GM23248 (cell line): ENCODE measurements at regions not wholly inside any gene's neighbourhood (a gene's known extent, or its start where the extent isn't known, plus 50 kb on each side); places are given as distances from the start of the nearest gene placed in this dataset.

Source experiments
- DNase-seq: peaks from one replicate; pipeline ENCODE4 v3.0.0-alpha.2; 2015
- H2AFZ ChIP-seq: fragments of 200-600 bp; sonication (generic); 2 replicates; pipeline ENCODE4 v1.6.1; 2016; ENCODE audit warnings: antibody characterized with exemption
- H3F3A ChIP-seq: fragments of 200-600 bp; sonication (generic); 2 replicates; pipeline ENCODE4 v1.6.1; 2016; ENCODE audit warnings: mild to moderate bottlenecking, antibody characterized with exemption, mixed run types; ENCODE audit not compliant: insufficient read depth
- H3K27ac ChIP-seq: fragments of 200-600 bp; sonication (generic); 2 replicates; pipeline ENCODE4 v1.5.1; 2016; ENCODE audit warnings: mild to moderate bottlenecking
- H3K27me3 ChIP-seq: fragments of 200-600 bp; sonication (generic); replicated peaks from 2 replicates; pipeline ENCODE4 v1.6.1; 2016; ENCODE audit warnings: mild to moderate bottlenecking; ENCODE audit not compliant: insufficient read depth
- H3K36me3 ChIP-seq: fragments of 200-600 bp; sonication (generic); 2 replicates; pipeline ENCODE4 v1.6.1; 2016; ENCODE audit warnings: low read depth, mild to moderate bottlenecking
- H3K4me1 ChIP-seq: fragments of 200-600 bp; sonication (generic); 2 replicates; pipeline ENCODE4 v1.6.1; 2016; ENCODE audit warnings: mild to moderate bottlenecking; ENCODE audit not compliant: insufficient read depth
- H3K4me2 ChIP-seq: fragments of 200-600 bp; sonication (generic); one replicate; pipeline ENCODE4 v1.6.1; 2016; ENCODE audit warnings: mild to moderate bottlenecking; ENCODE audit not compliant: unreplicated experiment
- H3K4me3 ChIP-seq: fragments of 200-600 bp; sonication (generic); 2 replicates; pipeline ENCODE4 v1.5.1; 2016; ENCODE audit warnings: mild to moderate bottlenecking
- H3K79me2 ChIP-seq: fragments of 200-600 bp; sonication (generic); 2 replicates; pipeline ENCODE4 v1.6.1; 2016; ENCODE audit warnings: mild to moderate bottlenecking; ENCODE audit not compliant: insufficient read depth
- H3K9ac ChIP-seq: fragments of 200-600 bp; sonication (generic); 2 replicates; pipeline ENCODE4 v1.6.1; 2016; ENCODE audit warnings: mild to moderate bottlenecking
- H3K9me2 ChIP-seq: fragments of 200-600 bp; sonication (generic); 2 replicates; pipeline ENCODE4 v1.6.1; 2016; ENCODE audit warnings: mixed run types, mild to moderate bottlenecking, moderate library complexity; ENCODE audit not compliant: insufficient read depth
- H3K9me3 ChIP-seq: fragments of 200-600 bp; sonication (generic); one replicate; pipeline ENCODE4 v1.6.1; 2017; ENCODE audit warnings: low read depth
- H4K20me1 ChIP-seq: fragments of 200-600 bp; sonication (generic); 2 replicates; pipeline ENCODE4 v1.6.0; 2016; ENCODE audit not compliant: insufficient read depth
- EZH2 ChIP-seq: fragments of 200-600 bp; sonication (generic); IDR thresholded peaks from 2 replicates; pipeline ENCODE4 v1.6.1; 2018; ENCODE audit warnings: antibody characterized with exemption, mild to moderate bottlenecking; ENCODE audit not compliant: insufficient read depth, poor library complexity, severe bottlenecking
- EZH2phosphoT487 ChIP-seq: fragments of 200-600 bp; sonication (generic); IDR thresholded peaks from 2 replicates; pipeline ENCODE4 v1.6.1; 2018; ENCODE audit warnings: antibody characterized with exemption, moderate library complexity, mild to moderate bottlenecking, low read depth; ENCODE audit not compliant: insufficient read depth
- WGBS, 2 experiments: methylation state at CpG; one replicate each; pipeline ENCODE4 v1.1.6; 2015 to 2017; ENCODE audit warnings: low lambda C conversion rate in 2 of 2, low coverage in 1 of 2; ENCODE audit errors: missing lambda C conversion rate in 2 of 2; 5-methylcytosine and 5-hydroxymethylcytosine counted together
- in situ Hi-C: fragments of 300-500 bp; cut with MboI; formaldehyde crosslinking; loops from 2 replicates; pipeline ENCODE4 v1.15.0; 2020

DNA sequence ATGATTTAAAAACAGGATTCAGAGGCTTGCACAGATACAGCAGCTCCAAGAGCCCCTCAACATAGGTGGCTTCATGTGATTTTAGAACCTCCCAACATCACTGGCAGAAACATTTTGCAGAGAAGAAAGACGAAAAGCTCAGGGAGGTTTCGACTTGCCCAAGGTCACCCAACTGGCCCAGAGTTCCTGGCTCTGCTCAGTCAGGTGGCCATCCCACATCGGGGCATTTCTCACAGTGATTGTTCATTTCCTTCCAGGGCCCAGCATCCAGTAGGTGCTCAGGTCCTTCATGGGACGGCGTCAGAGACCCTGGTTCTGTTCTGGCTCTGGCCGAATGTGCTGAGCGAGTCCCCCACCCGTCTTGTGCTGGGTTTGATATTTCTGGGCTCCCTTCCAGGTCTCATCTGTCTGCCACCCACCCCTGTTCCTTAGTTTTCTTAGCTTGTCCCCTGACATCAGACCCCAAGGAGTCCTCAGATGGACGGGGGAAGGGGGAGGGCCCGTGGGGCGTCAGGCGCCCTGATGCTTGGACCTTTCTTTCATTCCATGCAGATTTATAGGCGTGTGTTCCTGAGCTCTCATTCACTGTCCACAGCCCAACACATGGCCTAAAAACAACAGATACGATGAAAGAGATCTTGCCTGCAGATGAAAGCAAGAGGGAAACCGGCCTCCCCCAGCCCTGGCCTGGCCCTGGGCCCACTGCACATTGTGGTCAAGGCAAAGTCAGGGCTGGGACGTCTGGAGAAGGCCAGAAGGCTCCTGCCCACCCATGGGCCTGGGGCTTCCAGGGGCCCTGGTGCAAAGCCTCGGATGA is 123.1 kb upstream of the ZBTB40 start:
- in situ Hi-C loops, result no loop called here

GRCh38 chr1:22329148-22329515 is 122.5 kb upstream of the ZBTB40 start:
- Histone ChIP-seq H3F3A (no peaks in the 10 kb centered on the region), H3K9me2 (no peaks in the 10 kb centered on the region), H3K9ac (no peak overlapping the region), H3K4me1 (no peaks in the 10 kb centered on the region), H3K4me3 (no peak overlapping the region), H3K27me3 (peaks cover 14% of the 10 kb centered on the region; the same call in 1 of the 2 replicates), H2AFZ (no peak overlapping the region), H3K9me3 (no peaks in the 10 kb centered on the region), H3K79me2 (no peaks in the 10 kb centered on the region), H3K27ac (no peak overlapping the region), H3K36me3 (no peaks in the 10 kb centered on the region), H3K4me2 (no peak overlapping the region), H4K20me1 (no peaks in the 10 kb centered on the region)
- TF ChIP-seq EZH2phosphoT487 (no peak), EZH2 (no peak)
- WGBS, 2 experiments, result 73 to 76% methylated on average over 8 to 9 of the region's 9 CpGs
- in situ Hi-C loops, result no loop called here
- DNase-seq, result no peak

More for the DNA sequence above, 123.1 kb upstream of the ZBTB40 start:
- TF ChIP-seq EZH2phosphoT487, result no peak
- no peak overlapping the region for H2AFZ ChIP-seq
- H3K9me3 ChIP-seq, result no peaks in the 10 kb centered on the region
- H3F3A ChIP-seq, result no peaks in the 10 kb centered on the region
- no peaks in the 10 kb centered on the region for H3K4me1 ChIP-seq
- DNase-seq, result no peak
- no peaks in the 10 kb centered on the region for H4K20me1 ChIP-seq
- no peak overlapping the region for H3K27ac ChIP-seq
- H3K9ac ChIP-seq, result no peak overlapping the region
- no peaks in the 10 kb centered on the region for H3K79me2 ChIP-seq
- H3K9me2 ChIP-seq, result no peaks in the 10 kb centered on the region
- 58 to 61% methylated on average over 16 to 17 of the region's 17 CpGs for WGBS, 2 experiments
- no peaks in the 10 kb centered on the region for H3K36me3 ChIP-seq
- H3K4me2 ChIP-seq, result no peak overlapping the region
- peaks cover 14% of the 10 kb centered on the region; the same call in 1 of the 2 replicates for H3K27me3 ChIP-seq
- no peak overlapping the region for H3K4me3 ChIP-seq

DNA sequence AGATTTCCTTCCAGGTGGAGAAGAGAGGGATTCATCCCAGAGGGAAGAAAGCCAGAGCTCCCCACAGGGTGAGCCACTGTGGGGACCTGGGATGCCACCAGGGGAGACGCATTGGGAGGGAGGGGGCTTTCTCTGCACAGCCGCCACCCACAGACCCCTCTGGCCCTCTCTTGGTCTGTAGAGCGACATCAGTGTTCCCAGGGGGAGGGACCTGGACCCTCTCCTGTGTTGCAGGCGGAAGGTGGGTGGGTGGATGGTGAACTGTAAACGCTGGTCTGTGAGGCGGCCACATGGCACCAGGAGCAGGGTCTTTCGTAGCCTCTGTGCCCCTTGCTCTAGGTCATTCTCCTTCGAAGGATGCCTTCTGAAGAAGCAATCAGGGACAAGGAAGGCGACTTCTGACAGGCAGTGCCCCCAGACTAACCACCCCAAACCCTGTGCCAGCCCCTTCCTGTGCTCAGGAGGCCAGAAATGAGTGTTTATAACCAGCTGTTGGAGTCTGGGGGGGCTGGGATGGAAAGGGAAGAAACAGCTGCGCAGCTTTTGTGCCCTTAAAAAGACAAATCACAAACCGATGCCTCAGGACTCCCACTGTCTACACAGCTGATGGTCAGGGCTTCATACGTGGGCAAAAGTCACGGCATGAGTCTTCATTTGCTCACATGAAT is 121.4 kb upstream of the ZBTB40 start:
- H2AFZ ChIP-seq, result no peak overlapping the region
- TF ChIP-seq EZH2 (no peak), EZH2phosphoT487 (no peak)
- H3K9me3 ChIP-seq, result no peaks in the 10 kb centered on the region
- DNase-seq, result no peak
- H3K27me3 ChIP-seq, result peaks cover 22% of the 10 kb centered on the region
- no peaks in the 10 kb centered on the region for H4K20me1 ChIP-seq
- H3K27ac ChIP-seq, result no peak overlapping the region
- no peak overlapping the region for H3K9ac ChIP-seq
- no peaks in the 10 kb centered on the region for H3K4me1 ChIP-seq
- in situ Hi-C loops, result no loop called here
- no peaks in the 10 kb centered on the region for H3K36me3 ChIP-seq
- WGBS, 2 experiments, result 65 to 67% methylated on average over 12 to 13 of the region's 13 CpGs
- H3K4me2 ChIP-seq, result no peak overlapping the region
- H3K9me2 ChIP-seq, result no peaks in the 10 kb centered on the region
- no peak overlapping the region for H3K4me3 ChIP-seq
- no peaks in the 10 kb centered on the region for H3K79me2 ChIP-seq
- no peaks in the 10 kb centered on the region for H3F3A ChIP-seq

GRCh38 chr1:22330760-22331119 is 120.9 kb upstream of the ZBTB40 start:
- Histone ChIP-seq H3K79me2 (no peaks in the 10 kb centered on the region), H3K4me1 (no peaks in the 10 kb centered on the region), H3K9ac (no peak overlapping the region), H3K27me3 (peaks cover 22% of the 10 kb centered on the region), H4K20me1 (no peaks in the 10 kb centered on the region), H3K9me2 (no peaks in the 10 kb centered on the region), H3K4me3 (no peak overlapping the region), H3K36me3 (no peaks in the 10 kb centered on the region), H3K9me3 (no peaks in the 10 kb centered on the region), H2AFZ (no peak overlapping the region), H3K4me2 (no peak overlapping the region), H3K27ac (no peak overlapping the region), H3F3A (no peaks in the 10 kb centered on the region)
- in situ Hi-C loops, result no loop called here
- DNase-seq, result no peak
- 39 to 55% methylated on average over 1 of the region's 1 CpG for WGBS, 2 experiments
- TF ChIP-seq EZH2phosphoT487 (no peak), EZH2 (no peak)
